HG03280 (cell line): ENCODE measurements at regions not wholly inside any gene's neighbourhood (a gene's known extent, or its start where the extent isn't known, plus 50 kb on each side); places are given as distances from the start of the nearest gene placed in this dataset.
"Not testable (repeated sequence)": the region's sequence is repeated elsewhere in the genome, so short reads cannot be mapped to it uniquely, and the experiment has no call there.

Experiments used
- ATAC-seq: cut with Tn5 transposase; IDR thresholded peaks from one replicate; pipeline ENCODE4 v1.9.1; 2021; ENCODE audit warnings: mild to moderate bottlenecking, moderate library complexity; ENCODE audit not compliant: unreplicated experiment

DNA sequence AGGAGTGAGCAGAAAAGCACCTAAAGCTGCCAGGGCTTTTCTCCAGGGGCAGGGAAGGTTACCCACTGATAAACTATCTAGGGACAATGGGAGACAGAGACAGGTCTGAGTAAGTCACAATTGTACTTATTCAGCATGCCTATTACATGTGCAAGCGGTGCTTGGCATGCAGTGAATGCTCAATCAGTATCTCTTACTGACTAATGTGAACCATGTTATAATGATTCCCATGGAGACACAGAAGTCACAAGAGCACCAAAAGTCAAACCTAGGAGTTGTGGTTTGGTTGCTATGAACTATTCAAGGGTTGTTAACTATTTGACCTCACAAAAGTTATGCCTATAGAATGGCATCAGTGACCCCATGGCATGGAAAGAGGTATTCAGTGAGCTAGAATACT lies 50.0 kb upstream of the RASGRP1 start:
- ATAC-seq, result no peak

DNA sequence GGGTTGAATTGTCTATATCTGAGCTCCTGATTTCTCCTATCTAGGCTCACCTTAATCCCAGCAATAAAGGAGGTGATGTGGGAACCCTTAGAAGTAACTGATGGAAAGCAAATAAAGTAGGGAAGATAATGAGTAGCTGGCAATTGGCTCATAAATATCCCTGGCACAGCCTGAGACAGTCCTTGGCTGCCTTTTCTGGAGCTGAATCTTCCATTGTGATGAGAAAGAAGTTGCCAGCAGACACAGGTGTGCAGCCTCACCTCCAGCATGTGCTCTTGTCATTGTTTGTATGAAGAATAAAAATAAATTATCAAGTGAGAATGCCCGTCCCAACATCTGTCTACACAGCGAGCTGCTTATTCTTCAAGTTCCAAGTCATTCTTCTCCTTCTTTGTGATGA lies 53.2 kb upstream of the RASGRP1 start:
- ATAC-seq, result no peak

DNA sequence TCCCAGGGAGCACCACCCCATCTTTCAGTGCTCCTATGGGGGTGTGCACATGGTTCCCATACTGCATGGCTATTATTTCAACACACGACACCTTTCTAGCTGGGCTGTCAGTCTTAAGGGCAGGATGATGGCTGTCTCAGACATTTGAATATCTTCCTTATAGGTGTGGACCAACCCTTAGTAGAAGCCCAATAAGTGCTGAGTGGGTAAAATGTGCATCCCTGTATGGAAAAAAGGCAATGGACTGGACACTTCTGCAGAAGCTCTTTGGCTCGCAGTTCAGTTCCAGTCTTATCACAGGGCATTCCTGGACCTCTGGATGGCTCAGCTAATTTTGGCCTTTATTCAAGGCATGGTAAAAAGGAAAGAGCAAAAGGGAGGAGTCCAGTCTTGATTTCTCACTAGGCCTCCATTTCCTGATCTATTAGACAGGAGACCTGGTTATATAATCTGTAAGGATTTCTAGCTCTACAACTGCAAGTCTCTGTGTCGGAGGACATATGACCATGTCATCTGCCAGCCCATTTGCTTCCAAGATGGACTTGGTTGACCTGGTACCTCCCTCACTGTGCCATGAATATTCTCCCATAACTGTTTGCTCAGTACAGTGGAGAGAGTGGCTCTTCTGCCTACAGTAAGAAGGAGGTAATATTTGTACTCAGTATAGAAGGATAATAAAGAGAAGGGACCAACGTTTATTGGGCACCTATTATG lies 53.8 kb upstream of the RASGRP1 start:
- no peak for ATAC-seq

DNA sequence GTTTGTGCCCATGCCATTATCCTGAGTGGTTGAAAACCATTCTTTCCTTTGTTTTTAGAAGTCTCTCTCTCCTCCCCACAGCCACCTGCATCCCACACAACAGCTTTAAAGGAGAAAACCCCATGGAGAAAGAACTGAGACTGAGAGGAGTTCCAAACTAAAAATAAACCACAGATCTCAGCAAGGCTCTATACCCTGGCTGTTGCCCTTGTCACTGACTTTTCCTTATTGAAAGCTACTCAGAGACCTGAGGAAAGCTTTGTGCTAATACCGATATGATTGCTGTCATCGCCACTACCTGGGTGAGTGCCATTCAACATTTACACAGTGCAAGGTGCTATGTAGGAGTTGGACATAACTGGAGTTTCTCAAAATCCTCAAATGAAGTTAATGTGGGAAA lies 55.5 kb upstream of the RASGRP1 start:
- ATAC-seq, result no peak

DNA sequence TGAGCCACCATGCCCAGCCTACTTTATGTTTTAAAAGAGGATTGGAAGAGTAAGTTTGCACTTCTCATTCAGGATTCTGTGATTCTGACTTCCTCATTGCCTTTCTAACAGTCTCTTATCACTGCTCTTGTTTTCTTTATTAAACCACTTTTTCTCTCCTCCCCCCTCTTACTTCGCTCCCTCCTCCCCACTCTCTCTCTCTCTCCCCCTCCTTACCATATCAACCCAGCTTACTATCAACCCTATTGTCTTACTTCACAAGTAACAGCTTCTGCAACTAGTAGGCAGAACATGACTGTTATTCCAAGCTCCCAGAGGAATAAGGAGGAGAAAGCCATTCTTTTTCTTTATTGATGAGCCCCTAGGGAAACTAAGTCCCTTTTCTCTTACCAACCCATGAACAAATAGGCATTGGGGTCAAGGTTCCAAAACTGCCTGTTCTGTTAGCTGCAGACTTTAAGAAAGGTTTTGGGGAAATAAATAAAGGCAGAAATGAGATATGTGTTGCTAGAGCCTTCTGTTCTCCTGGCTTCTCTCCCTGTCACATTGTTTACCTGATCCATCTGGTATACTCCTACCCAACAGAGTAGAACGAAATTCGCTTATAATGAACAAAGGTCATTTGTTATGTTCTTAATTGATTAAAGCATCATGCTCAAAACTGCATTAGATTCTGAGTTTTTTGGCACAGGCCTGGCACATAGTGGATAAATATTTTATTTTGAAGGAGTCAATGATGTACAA lies 56.4 kb upstream of the RASGRP1 start:
- ATAC-seq, result no peak

DNA sequence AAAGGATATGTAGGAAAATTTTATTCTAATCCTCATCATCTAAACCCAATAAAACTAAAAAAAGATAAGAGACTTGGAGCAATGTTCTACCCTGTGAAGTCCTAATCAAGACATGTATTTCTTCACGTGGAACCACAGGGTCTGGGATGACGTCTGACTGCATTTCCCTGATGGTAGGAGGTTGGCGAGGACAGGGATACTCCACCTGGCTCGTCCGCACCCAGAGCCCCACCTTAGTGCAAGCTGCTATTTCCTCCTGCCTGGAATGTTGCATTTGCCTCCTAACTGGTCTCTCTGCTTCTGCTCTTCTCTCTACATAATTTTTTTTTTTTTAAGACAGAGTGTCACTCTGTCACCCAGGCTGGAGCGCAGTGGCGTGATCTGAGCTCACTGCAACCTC lies 57.7 kb upstream of the RASGRP1 start:
- ATAC-seq, result no peak

DNA sequence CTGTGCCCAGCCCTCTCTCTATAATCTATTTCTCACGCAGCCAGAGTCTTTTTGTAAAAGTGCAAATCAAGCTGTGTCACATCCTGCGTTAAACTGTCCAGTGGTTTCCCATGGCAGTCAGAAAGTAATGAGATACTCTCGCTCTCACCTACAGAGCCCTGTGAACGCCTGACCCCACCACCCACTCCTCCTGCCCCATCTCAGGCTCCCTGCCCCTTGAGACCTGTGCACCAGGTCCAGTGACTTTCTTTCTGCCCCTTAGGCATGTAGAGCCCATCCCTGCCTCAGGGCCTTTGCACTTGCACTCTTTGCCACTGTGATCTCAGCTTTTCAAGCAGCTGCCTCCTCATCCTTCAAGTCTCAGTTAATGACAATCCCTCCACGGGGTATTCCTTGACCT lies 58.3 kb upstream of the RASGRP1 start:
- ATAC-seq, result no peak

DNA sequence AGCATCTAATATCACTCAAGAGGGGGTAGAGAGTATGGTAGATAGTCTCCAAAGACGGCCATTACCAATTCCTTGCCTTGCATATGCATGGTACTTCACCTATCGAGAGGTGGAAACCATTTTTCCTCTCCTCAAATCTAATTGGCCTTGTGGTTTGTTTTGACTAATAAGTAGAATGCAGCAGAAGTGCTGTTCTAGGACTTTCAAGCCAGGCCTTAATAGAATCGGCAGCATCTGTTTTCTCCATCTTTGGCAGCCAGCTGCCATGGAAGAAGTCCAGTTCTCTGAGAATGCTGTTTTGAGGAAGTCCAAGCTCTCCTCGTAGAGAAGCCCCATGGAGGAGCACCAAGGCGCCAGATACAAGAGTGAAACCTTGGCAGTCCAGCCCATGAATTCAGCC lies 59.1 kb upstream of the RASGRP1 start:
- ATAC-seq, result no peak

DNA sequence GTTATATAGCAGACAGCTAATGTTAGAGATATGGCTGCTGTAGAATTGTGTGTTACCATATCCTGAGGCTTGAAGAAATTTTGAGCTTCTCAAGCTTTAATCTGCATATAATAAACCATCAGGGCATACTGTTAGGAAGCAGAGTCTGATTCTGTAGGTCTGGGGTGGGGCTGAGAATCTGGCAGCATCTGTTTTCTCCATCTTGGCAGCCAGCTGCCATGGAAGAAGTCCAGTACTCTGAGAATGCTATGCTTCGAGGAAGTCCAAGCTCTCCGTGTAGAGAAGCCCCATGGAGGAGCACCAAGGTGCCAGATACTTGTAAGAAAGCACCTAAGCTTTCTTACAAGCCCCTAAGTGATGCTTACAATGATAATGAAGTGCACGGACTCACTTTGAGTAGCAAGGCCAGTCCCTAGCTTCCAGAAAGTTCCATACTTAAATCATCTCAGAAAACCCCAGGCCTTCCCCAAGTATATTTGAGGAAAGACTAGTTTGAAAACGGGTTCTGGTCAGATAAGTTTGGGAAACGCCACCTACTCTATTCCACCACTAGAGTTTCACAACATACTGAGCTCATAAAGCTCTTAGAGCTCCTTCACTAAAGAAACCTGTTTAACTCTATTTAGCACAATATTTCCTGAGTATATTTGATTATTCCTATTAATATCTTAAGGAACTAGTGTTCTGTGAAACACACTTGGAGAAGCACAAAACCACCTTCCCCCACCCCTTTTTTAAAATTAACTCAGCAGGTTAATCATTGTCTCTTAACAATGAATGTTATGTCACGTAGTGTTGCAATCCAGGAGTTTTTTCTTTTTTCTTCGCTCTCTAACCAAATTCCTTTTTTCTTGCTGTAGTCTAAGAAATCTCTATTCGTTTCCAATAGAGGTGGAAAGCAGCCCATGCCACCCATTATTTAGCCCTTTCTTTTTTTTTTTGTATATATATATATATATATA lies 59.9 kb upstream of the RASGRP1 start:
- no peak for ATAC-seq

DNA sequence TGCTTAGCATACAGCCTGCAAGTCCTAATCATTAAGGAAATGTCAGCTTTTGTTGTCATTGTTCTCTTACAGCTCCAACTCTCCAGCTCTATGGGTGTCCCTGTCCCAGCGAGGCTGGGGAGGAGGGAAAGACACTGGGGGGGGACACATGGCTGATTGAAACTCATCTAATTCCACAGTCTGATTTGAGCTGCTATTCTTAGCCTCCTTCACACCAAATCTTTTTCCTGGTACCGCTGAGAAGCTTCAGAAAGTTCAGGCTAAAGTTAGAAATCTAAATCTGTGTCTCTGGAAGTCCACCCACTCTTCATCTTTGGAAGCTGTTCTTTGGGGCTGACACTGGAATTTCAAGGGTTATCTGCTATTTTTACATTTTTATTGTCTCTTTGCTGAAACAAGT lies 61.3 kb upstream of the RASGRP1 start:
- ATAC-seq, result no peak

DNA sequence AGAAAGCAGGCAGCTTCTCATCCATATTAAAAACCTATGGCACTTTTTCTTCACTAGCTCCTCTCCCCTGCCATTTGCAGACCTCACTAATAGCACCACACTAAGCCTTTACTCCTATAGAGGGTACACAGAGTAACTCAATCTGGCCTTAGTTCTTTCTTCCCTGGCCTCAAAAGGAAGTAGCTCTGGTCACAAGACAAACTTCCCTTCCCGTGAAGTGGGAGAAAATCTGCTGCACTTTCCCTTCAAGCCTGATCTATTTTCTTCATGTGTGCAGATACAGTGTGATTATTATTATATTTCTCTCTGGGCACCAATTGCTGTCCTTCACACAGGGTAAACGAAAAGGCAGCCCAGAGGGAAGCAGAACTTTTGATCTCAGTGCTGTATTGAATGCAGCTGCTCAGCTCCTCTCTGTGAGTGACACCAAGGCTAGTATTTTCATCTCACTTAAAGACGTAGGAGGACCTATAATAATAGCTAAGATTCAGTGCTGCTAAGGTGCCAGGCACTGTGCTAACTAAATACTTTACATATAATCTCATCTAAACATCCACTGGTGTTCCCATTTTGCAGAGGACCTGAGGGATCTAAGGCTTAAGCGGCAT lies 61.9 kb upstream of the RASGRP1 start:
- ATAC-seq, result no peak

DNA sequence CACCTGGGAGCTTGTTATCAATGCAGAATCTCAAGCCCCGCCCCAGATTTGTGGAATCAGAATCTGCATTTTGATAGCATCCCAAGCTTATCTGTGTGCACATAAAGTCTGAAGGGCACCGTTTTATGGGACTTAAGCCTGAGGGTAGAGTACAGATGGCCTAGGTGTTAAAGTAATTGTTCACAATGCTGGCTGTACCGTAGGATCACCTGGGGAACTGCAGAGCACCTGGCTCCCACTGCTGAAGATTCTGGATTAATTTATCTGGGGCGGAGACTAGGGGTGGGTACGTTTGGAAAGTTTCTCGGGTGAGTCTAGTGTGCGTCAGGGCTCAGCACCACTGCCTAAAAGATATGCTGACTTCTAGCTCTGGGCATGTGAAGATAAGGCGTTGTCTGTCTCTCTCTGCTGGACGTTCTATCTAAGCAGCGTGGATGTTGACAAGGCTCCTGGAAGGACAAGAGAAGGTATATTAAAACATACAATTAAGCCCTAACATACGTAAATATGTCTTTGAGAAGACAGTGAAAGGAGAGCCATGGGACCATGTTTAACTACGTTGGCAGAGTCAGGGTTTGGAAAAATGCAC lies 63.2 kb upstream of the RASGRP1 start:
- ATAC-seq, result no peak

DNA sequence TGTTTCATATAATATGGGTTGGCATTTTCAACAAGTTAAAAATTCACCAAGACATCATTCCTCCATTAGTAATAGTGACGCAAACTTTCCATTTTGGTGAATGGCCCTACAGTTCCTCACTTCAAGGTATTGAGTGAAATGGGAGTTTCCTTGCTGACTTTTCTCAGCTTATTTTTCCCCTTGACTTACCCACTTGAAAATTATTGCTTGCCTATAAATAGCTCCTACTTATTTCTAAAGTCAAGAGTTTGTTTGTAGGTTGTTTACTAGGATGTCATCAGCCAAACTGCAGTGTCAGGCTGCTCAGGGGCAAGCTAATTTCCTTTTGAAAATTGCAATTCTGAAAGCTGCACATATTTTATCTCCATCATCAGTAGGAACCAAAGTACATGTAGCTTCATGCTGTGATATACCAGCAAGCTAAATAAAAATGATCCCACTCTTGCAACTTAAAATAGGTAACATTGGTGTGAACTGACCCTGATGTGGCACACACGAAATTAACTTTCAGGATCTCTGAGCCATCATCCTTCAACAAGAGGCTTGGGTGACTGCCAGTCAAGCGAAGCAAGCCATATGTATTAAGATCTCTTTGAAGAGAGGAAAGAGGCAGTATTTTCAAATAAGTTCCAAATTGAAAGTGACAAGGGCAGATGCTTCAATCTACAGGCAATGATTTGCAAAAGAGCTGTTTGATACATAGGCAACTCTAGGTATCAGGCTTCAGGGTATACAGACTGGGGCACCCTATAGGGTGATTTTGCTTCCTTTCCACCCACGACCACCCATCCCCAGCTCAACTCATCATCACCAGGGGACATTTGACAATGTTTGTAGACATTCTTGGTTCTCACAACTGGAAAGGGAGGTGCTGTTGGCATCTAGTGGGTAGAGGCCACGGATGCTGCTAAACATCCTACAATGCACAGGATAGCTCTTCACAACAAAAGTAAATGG lies 66.8 kb upstream of the RASGRP1 start:
- ATAC-seq, result no peak

DNA sequence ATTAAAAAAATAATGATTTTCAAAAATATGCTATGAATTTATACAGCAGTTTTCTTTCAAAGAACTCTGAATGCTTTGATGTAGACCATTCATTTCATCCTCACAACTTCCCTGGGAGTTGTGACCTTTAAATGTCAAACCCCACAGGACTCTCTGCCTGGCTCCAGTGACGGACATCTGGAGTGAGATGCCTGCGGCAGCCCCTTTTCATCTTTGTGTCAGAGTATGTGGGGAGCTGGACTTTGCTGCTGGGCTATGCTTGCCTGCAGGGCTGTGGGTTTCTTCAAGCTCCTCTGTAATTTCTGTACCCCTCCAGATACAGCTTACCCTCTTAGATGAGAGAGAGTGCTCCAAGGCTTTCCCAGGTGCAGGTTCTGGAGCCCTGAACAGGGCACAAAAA lies 70.6 kb upstream of the RASGRP1 start:
- ATAC-seq, result no peak

DNA sequence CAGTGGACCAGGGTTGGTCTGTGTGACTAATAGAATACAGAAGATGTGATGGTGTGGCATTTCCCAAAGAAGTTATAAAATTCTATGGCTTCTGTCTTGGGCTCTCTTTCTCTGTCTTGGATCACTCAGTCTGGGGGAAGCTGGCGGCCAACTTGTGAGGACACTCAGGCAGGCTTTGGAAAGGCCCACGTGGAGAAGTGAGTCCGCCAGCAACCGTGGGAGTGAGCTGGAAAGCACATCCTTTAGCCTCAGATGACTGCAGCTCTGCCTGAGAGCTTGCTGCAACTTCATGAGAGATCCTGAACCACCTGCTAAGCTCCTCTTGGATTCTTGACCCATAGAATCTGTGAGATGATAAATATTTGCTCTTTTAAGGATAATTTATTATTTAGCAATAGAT lies 72.0 kb upstream of the RASGRP1 start:
- no peak for ATAC-seq

DNA sequence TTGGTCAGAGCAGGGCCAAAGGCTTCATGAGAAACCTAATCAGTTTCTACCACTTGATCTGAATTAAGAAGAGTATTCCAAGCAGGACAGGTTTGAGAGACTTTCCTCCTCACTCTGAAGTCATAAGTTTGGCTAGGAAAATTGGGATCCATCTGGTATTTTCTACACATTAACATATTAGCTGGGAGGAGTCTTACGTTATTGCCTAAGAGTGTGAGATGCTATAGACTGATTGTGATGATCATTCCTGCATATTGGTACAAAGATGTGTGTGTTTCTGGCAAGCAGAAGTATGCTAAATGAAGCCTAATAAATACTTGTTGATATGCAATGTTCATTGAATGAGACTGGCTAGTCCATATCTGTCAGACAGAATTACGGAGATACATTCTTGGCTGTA lies 73.5 kb upstream of the RASGRP1 start:
- no peak for ATAC-seq

DNA sequence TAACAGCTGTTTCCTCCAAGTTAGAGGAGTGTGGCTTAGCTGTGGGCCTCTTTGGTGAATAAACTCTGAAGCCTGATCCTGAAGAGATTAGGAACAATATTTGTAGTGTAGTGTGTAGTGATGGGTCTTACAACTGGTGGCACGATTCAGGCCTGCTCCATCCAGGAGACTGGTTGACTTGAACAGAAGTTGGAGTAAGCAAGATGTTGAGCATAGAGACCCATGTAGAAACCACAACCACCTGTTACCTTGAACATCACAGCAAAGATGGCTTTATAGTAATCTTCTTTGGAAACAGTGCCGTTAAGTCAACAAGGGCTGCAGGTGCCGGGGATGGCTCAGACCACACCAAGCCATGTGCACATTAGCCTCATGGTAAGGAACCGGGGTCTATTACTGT lies 74.2 kb upstream of the RASGRP1 start:
- no peak for ATAC-seq

DNA sequence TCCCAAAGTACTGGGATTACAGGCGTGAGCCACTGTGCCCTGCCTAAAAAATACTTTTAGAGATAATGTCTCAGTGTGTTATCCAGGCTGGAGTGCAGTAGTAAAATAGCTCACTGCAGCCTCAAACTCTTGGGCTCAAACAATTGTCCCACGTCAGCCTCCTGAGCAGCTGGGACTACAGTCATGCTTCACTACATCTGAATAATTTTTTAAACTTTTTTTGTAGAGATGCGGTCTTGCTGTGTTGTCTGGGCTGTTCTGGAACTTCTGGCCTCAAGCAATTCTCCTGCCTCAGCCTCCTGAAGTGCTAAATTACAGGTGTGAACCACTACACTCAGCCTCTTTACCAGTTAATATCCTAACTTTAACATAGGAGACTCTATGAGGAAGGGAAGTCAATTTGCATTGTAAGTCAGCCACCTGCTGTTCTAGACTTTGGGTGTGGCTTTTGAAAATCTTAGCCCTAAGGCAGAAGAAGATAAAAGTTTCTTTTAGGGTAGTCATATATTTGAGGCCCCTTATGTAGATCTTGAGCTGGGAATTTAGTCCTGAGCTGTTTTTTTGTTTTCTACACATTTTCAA lies 78.2 kb upstream of the RASGRP1 start:
- no peak for ATAC-seq

DNA sequence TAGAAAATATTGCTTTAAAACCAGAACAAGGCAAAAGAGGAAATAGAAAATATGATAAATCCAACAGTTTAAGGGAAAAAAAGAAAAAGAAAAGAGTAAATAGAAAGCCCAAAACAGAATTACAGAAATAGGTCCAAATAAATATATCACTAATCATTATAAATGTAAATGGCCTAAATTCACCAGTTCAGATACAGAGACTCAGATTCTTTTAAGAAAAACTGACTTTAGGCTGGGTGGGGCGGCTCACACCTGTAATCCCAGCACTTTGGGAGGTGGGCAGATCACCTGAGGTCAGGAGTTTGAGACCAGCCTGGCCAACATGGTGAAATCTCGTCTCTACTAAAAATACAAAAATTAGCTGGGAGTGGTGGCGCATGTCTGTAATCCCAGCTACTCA lies 79.7 kb upstream of the RASGRP1 start:
- not testable (repeated sequence) for ATAC-seq
